ENCODE measurements at regions not wholly inside any gene's neighbourhood (a gene's known extent, or its start where the extent isn't known, plus 50 kb on each side); places are given as distances from the start of the nearest gene placed in this dataset.

DNA sequence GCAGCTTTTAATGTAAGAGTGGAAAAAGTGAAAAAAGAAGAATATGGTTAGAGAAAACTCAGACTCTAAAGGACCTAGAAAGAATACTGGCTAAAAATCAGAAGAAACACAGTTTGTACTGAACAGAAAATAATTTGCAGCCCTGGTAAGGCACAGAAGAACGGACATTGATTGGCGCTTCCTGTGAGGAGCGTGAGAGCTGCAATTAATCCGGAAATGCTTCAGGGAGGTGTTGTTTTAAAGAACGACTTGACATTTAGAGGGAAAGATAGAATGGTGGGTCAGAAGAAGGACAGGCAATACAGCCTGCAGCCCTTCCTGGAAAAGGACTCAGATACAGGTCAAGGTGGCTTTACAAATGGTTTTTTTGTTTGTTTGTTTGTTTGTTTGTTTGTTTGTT is 151.3 kb upstream of the TSC22D2 start:
- H3K4me2 ChIP-seq (ENCODE audit: low read depth, low read length), result no peak overlapping the region
- no peak overlapping the region for H2AFZ ChIP-seq (ENCODE audit: low read length)
- H3K4me1 ChIP-seq (ENCODE audit: low read length), result no peaks in the 10 kb centered on the region
- H3K36me3 ChIP-seq (replicated peaks; ENCODE audit: insufficient read depth, low read length), result no peaks in the 10 kb centered on the region
- no peaks in the 10 kb centered on the region for H3K9me3 ChIP-seq (replicated peaks; ENCODE audit: insufficient read depth, low read length)
- no peak overlapping the region for H3K27ac ChIP-seq (ENCODE audit: low read length)
- H3F3A ChIP-seq (ENCODE audit: insufficient read depth, low read length), result no peaks in the 10 kb centered on the region
- H4K20me1 ChIP-seq (ENCODE audit: insufficient read depth, low read length), result no peaks in the 10 kb centered on the region
- H3K4me3 ChIP-seq (ENCODE audit: low read length), result no peak overlapping the region
- H3K9me2 ChIP-seq (replicated peaks; ENCODE audit: insufficient read depth, low read length), result no peaks in the 10 kb centered on the region
- H3K9ac ChIP-seq (ENCODE audit: low read length), result no peak overlapping the region
- H3K79me2 ChIP-seq (ENCODE audit: low read length), result no peaks in the 10 kb centered on the region
- no peaks in the 10 kb centered on the region for H3K27me3 ChIP-seq (replicated peaks; ENCODE audit: insufficient read depth, low read length)
- no peak for DNase-seq
- TF ChIP-seq, protein P1, sequence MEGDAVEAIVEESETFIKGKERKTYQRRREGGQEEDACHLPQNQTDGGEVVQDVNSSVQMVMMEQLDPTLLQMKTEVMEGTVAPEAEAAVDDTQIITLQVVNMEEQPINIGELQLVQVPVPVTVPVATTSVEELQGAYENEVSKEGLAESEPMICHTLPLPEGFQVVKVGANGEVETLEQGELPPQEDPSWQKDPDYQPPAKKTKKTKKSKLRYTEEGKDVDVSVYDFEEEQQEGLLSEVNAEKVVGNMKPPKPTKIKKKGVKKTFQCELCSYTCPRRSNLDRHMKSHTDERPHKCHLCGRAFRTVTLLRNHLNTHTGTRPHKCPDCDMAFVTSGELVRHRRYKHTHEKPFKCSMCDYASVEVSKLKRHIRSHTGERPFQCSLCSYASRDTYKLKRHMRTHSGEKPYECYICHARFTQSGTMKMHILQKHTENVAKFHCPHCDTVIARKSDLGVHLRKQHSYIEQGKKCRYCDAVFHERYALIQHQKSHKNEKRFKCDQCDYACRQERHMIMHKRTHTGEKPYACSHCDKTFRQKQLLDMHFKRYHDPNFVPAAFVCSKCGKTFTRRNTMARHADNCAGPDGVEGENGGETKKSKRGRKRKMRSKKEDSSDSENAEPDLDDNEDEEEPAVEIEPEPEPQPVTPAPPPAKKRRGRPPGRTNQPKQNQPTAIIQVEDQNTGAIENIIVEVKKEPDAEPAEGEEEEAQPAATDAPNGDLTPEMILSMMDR (IDR thresholded peaks at IDR 0.05; ENCODE audit: low read length), result no peak
- TF ChIP-seq EZH2phosphoT487 (IDR thresholded peaks at IDR 0.05; ENCODE audit: low read length) (no peak), EZH2 (optimal IDR thresholded peaks at IDR 0.05; ENCODE audit: low read depth, low read length) (no peak)

- no peak overlapping the region for H3K4me3 ChIP-seq (ENCODE audit: low read length)
- H3K4me2 ChIP-seq (ENCODE audit: low read depth, low read length), result no peak overlapping the region
- H3K9me3 ChIP-seq (replicated peaks; ENCODE audit: insufficient read depth, low read length), result no peaks in the 10 kb centered on the region
- H3K27me3 ChIP-seq (replicated peaks; ENCODE audit: insufficient read depth, low read length), result no peaks in the 10 kb centered on the region
- H4K20me1 ChIP-seq (ENCODE audit: insufficient read depth, low read length), result no peaks in the 10 kb centered on the region
- no peak overlapping the region for H2AFZ ChIP-seq (ENCODE audit: low read length)
- TF ChIP-seq EZH2 (optimal IDR thresholded peaks at IDR 0.05; ENCODE audit: low read depth, low read length), result no peak
- TF ChIP-seq EZH2phosphoT487 (IDR thresholded peaks at IDR 0.05; ENCODE audit: low read length), result no peak
- TF ChIP-seq, protein P1 (IDR thresholded peaks at IDR 0.05; ENCODE audit: low read length), result no peak
- no peaks in the 10 kb centered on the region for H3K4me1 ChIP-seq (ENCODE audit: low read length)
- no peak overlapping the region for H3K27ac ChIP-seq (ENCODE audit: low read length)
- H3K9ac ChIP-seq (ENCODE audit: low read length), result no peak overlapping the region
- no peaks in the 10 kb centered on the region for H3F3A ChIP-seq (ENCODE audit: insufficient read depth, low read length)
- H3K79me2 ChIP-seq (ENCODE audit: low read length), result no peaks in the 10 kb centered on the region
- DNase-seq, result no peak
- no peaks in the 10 kb centered on the region for H3K9me2 ChIP-seq (replicated peaks; ENCODE audit: insufficient read depth, low read length)
- no peaks in the 10 kb centered on the region for H3K36me3 ChIP-seq (replicated peaks; ENCODE audit: insufficient read depth, low read length)
These were observed 151.8 kb upstream of the TSC22D2 start for GRCh38 chr3:150256318-150256717.

GRCh38 chr3:150255826-150256225 is 152.3 kb upstream of the TSC22D2 start:
- TF ChIP-seq, protein P1 (IDR thresholded peaks at IDR 0.05; ENCODE audit: low read length), result no peak
- no peak for TF ChIP-seq EZH2phosphoT487 (IDR thresholded peaks at IDR 0.05; ENCODE audit: low read length)
- no peak for TF ChIP-seq EZH2 (optimal IDR thresholded peaks at IDR 0.05; ENCODE audit: low read depth, low read length)
- Histone ChIP-seq H3K79me2 (ENCODE audit: low read length) (no peaks in the 10 kb centered on the region), H3K4me3 (ENCODE audit: low read length) (no peak overlapping the region), H3F3A (ENCODE audit: insufficient read depth, low read length) (no peaks in the 10 kb centered on the region), H3K36me3 (replicated peaks; ENCODE audit: insufficient read depth, low read length) (no peaks in the 10 kb centered on the region), H3K27ac (ENCODE audit: low read length) (no peak overlapping the region), H2AFZ (ENCODE audit: low read length) (no peak overlapping the region), H3K9me2 (replicated peaks; ENCODE audit: insufficient read depth, low read length) (no peaks in the 10 kb centered on the region), H4K20me1 (ENCODE audit: insufficient read depth, low read length) (no peaks in the 10 kb centered on the region), H3K9me3 (replicated peaks; ENCODE audit: insufficient read depth, low read length) (no peaks in the 10 kb centered on the region), H3K4me1 (ENCODE audit: low read length) (no peaks in the 10 kb centered on the region), H3K27me3 (replicated peaks; ENCODE audit: insufficient read depth, low read length) (no peaks in the 10 kb centered on the region), H3K4me2 (ENCODE audit: low read depth, low read length) (no peak overlapping the region), H3K9ac (ENCODE audit: low read length) (no peak overlapping the region)
- DNase-seq, result no peak
